NCI-H187 treated with DMSO at 0.1 percent for 48 hours (cell line): ENCODE measurements at regions not wholly inside any gene's neighbourhood (a gene's known extent, or its start where the extent isn't known, plus 50 kb on each side); places are given as distances from the start of the nearest gene placed in this dataset.

Experiments used
- DNase-seq: peaks from one replicate; lab custom pipeline; 2025; lab: John Stamatoyannopoulos, UW

DNA sequence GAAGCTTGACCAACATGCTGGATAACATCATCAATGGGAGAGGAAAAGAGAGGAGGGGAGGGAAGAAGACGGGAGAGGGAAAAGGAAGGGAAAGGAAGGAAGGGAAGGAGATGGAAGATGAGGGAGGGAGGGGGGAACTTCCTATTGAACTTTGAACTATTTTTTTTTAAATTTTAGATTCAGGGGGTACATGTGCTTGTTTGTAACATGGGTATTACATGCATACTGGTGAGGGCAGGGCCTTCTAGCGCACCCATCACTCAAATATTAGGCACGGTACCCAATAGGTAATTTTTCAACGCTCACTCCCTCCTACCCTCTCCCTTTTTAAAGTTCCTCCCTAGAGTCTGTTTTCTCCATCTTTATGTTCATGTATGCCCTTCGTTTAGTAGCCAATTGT, 383.2 kb upstream of the XYLT1 start:
- DNase-seq, result no peak

DNA sequence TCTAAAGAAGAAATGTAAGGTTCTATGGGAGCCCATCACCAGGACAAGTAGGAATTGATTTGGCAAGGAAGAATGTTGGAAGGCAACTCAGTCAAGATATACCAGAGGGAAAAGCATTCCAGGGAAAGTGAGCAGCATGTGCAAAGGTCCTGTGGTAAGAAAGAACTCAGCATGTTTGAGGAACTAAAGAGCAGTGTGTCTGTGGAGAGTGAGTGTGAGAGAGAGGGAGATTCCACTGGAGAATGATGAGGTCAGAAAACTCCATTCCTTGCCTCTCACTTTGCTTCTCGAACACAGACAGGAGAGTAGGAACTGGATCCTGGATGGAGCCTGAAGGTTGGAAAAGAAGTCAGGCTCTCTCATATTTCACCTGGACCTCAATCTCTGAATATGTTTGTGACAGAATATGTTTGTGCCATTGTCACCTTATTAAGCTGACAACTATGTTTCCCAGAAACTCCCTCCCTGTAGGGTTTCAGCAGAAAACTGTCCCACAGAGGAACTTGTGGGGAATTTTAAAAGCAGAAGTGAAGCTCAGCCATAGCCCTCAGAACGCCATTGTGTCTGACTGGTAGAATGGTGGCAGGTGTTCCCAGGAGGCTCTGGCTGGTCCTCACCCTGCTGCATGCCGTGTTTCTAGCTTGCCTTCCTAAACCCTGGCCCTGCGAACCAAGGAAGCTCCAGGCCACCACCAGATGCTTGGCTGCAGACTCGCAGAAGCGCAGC, 382.4 kb upstream of the XYLT1 start:
- no peak for DNase-seq

DNA sequence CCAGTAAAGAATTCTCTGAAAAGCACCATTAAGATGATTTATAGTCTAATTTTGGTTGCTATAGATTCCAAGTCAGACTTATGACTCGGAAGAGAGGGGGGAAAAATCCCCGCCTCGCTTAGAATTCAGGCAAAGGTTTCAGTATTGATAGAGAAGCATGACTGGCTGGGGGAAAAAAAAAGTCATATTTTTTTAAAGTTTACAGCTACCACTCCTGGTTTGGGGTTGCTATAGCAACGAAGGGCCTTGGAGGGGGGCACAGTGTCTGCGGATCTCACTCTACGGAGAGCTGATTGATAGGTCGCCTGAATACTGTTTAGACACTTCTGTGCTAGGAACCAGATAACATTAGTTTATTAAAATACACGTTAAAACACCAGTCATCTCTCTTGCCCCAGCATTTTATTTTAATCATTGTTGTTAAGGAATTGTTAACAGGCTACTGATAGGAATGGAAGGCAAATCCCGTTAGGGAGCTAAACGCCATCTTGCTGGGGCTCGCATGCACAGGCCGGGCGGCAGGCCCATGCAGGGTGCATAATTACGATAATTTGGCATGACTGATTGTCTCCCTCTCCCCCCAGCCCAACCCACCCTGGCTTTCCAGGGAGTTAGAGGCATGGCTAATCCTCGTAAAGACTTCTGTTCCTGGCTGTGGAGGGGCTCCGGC, 380.0 kb upstream of the XYLT1 start:
- DNase-seq, result no peak

DNA sequence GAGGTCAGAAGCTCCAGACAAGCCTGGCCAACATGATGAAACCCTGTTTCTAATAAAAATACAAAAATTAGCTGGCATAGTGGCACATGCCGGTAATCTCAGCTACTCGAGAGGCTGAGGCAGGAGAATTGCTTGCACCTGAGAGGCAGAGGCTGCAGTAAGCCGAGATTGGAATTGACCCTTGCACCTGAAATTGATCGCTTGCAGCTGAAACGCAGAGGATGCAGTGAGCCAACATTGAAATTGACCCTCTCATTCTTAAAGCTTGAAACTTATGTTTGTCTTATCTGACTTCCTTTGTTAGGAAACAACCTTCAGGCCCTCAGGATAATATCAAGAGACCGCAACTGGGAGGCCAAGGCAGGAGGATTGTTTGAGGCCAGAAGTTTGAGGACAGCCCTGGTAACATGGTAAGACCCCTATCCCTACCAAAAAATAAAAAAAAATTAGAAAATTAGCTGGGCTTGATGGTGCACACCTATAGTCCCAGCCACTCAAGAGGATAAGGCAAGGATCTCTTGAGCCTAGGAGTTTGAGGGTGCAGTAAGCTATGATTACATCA, 376.6 kb upstream of the XYLT1 start:
- no peak for DNase-seq

DNA sequence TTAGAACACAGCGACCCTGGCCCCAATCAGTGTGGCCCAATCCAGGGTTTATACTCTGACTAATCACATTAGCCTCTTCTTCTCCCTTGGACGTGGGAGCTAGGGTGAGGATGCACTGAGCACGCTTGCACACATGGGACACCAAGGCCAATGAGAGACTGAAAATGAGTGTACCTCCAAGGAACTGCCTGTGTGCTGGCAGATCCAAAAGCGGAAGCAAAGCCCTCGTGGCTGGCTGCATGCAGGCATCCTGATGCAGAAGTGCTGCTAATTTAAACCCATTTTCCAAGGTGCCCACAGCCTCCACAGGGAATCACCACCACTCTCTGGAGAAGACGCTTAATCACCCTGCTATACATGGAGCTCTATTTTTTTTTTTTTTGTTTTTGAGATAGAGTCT, 375.3 kb upstream of the XYLT1 start:
- DNase-seq, result no peak

DNA sequence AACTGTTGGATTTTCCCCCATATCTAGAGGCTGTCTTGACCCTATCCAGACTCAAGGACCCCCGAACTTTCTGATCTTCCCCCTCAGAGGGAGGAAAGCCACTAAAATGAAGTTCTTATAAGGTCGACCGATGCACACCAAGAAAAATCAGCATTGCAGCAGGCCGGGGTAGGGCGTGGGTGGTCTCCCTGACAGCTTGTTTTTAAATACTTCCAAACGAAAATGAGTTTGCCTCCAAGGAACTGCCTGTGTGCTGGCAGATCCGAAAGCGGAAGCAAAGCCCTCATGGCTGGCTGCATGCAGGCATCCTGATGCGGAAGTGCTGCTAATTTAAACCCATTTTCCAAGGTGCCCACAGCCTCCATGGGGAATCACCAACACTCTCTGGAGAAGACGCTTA, 374.3 kb upstream of the XYLT1 start:
- no peak for DNase-seq

DNA sequence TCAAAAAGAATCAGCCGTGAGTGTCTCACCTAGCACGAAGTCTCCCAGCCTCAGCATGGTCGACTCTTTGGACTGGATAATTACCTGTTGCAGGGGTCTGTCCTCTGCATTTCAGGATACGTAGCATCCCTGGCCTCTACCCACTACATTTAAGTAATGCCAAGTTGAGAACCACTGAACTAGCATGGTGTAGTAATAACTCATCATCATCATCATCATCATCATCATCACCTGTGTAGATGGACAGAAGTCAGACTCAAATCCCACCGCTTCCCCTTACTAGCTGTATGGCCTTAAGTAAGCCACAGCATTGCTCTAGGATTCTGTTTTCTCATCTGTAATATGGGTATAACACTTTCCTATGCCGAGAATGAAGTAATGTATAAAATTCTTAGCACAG, 373.1 kb upstream of the XYLT1 start:
- DNase-seq, result no peak

DNA sequence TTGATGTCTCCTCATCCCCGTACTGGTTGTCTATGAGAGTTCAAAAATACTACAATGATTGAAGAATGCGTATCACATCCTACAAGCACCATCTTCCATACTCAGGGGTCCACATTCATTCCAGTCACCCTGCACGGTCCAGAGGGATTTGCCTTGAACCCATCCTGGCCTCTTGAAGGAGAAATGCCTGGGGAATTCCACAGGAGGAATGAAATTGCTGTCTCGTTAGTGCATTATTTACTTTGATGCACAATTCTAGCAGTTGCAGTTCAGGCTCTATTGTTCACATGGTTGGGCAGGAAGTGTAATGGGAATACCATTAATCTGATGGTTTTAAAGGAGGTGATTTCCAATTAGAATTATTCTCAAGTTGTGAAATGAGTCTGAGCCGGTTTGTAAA, 369.1 kb upstream of the XYLT1 start:
- no peak for DNase-seq

DNA sequence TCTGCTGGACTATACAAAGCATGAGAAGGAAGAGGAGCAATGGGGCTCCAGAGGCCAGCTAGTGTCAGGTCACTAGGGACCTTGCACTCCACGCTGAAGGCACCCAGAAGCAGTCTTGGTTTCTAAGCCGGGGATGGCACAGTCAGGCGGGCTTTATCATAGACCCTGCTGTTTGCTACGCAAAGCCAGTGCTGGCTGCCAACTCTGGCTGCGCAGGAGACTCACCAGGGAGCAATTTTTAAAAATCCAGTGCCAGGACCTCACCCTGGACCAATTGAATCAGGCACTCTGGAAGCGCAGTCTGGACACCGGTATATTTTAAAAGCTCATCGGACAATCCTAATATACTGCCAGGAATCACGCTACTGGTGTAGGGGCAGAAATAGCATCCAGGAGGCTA, 368.5 kb upstream of the XYLT1 start:
- no peak for DNase-seq

DNA sequence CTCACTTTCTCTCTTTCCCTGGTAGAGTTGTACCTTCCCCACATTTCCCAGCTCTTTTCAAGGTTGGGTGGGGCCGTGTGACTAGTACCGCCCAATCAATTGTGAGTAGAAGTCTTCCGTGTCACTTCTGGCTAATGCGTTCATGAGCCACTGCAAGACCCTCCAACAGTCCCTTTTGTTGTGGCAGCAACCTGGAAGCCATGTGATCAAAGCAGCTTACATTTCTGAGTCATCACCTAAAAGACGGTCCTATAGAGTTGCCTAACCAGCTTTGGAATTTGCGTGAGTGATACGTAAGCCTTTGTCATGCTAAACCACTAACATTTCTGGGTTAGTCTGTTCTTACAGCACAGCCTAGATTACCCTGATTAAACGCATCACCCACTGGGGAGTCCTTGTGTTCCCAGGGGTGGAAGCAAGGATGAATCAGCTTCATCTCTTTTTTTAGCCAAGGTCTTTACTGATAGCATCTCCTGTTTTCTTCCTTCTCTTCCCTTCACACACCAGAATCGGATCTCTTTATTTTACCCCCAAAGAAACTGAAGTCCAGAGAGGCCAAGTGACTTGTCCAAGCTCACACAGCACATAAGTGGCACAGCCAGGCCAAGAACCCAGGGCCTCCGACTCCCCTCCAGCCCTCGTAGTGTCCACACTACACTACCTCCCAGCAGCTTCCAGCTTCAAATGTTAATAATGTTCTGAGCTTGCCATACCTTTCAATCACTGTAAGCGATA, 366.3 kb upstream of the XYLT1 start:
- no peak for DNase-seq

DNA sequence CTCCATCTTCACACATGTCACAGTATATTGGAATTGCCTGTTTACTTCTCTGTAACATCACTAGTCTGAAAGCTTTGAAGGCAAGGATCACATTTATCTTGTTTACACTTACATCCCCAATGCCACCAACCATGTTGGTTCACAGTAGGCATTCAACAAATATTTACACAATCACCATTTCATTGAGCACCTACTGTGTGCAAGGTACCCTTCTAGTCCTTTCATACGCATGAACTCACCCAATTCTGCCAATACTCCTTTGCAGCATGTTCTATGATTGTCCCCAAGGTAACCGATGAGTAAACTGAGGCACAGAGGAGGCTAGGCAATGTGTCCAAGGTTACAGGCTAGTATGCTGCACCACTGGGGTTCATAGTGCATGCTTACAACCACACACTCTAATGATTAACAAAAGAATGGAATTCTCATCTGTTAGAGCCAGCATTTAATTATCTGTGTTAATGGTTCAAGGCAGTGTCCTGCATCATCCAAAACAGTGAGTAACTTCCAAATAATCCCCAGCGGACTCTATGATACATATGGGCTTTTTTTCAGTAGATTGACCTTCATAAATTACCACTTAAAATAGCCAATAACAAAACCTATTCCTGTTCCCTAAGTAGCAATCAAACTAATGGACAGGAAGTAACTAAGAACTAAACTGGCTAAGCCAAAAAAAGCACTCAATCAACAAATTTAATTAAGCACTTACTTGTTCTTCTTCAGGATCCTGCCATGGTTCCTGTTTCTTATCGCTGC, 364.5 kb upstream of the XYLT1 start:
- no peak for DNase-seq

DNA sequence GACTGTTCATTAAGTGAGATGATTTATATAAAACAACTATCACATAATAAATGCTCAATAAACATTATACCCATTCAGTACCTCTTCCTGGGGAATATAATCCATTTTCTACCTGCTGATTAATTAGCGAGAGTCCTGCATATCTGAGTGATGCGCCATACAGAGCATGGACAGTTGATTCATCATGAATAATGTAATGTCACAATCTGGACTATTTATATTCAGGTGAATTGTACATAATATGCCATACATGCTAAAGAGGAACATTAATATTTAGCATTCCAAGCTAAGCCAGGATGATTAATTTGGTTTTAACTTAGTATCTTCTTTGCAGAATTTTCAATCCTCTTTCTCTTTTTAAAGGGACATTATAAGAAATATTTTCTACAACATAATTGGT, 362.0 kb upstream of the XYLT1 start:
- no peak for DNase-seq

DNA sequence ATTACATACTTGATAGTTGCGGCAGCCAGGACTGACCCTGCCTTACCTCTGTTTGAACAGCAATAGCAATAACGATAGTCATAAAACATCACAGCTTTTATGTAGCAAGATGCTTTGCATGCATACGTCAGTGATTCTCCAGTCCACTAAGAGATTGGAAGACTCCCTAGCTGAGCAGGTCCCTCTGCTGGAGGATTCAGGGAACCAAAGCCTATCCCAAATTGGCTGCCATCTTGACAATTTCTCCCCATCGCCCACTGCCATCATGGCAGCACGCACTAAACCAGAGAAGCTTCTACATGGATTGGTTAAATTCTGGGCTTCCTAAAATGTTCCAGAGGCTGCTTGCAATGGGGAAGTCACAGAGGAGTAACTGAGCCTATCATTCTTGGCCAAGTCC, 360.6 kb upstream of the XYLT1 start:
- DNase-seq, result no peak

DNA sequence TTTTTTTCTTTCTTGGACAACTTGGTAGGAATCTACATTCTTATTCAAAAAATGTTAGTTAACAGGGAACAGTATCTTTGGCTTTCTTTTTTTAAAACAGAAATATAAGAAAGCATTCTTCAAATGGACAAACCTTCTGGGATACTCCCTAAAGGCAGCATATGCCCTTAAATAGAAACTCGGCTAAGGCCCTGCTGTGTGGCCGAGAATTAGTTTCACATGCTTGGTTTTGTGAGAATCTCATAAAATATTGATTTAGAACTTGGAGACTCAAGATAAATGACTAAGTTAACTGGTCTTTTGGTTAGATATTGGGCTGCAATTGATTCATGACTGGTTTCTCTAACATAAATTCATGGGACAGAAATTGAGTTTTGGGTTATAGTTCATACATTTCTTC, 359.9 kb upstream of the XYLT1 start:
- no peak for DNase-seq

DNA sequence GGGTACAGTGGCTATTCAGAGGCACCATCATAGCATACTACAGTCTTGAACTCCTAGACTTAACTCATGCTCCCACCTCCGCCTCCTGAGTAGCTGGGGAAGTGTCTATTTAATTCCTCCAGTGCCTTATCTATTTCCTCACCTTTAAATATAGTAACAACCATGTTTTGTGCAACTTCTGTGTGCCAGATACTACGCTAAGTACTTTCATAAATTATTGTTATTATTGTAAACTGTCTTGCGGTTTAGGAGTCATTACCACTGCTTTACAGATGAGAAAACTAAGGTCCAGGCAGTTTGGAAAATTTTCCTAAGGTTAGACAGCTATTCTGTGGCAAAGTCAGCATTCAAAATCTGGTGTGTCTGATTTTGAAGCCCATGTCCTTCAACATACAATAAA, 359.1 kb upstream of the XYLT1 start:
- DNase-seq, result no peak

DNA sequence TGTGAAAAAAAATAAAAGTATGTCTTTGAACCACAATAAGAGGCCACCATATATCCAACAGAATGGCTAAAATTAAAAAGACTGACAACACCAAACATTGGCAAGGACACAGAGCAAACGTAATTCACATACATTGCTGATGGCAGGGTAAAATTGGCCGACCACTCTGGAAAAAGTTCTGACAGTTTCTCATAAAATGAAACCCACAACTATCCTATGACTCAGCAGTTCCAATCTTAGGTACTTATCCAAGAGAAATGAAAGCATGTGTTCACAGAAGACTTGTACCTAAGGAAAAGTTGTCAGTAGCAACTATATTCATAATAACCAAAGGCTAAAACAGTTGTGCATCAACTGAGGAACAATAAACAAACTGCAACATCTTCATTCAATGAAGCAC, 357.3 kb upstream of the XYLT1 start:
- DNase-seq, result no peak

DNA sequence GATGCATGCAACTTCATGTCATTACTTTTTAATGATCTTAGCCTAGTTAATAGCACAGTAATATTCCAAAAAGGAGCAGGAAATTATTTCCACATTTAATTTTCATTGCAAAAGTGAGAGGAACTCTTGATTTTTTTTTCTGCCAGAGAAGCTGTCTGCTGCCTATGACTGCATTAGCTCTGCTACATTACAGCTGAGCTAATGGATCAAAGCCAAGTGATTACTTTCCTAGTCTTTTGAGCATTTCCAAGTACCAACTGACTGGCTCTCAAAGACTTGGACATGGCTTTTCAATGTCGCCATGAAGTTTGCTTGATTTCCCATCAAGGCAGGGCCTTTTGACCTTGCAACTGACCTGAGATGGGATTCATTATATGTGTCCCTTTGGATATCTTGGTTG, 356.6 kb upstream of the XYLT1 start:
- no peak for DNase-seq

DNA sequence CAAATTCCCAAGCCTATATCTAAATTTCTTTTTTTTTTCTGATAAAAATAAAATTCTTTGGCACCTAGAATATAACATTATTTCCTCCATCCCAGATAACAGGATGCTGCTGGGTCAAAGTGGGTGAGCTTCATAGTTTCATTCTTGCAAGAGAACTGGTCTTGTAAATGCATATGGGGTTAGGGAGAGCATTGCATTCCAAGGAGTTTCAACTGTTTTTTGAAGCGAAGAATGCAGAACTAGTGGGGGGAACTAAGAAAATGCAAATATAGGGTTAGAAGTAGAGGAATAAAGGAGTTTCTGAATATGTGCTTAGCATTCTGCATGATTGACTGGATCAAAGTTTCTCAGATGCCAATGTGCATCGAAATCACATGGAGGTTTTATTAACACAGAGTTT, 347.2 kb upstream of the XYLT1 start:
- no peak for DNase-seq

DNA sequence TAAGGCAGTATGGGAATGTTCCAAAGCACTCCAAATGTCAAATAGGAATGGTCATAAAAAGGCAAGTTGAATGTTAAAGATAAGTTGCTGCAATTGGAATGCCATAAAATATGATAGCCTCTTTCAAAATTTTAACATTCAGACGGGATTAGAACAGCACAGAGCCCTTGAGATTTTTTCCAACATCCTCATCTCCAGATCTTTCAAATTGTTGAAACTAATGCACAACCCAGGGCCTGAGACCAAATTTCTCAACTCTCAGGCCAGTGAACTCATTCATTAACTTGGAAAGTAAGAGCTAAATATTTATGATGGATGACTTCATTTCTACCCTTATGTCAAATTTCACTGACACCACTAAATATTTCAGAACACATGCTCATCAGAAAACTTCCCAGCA, 346.5 kb upstream of the XYLT1 start:
- no peak for DNase-seq

DNA sequence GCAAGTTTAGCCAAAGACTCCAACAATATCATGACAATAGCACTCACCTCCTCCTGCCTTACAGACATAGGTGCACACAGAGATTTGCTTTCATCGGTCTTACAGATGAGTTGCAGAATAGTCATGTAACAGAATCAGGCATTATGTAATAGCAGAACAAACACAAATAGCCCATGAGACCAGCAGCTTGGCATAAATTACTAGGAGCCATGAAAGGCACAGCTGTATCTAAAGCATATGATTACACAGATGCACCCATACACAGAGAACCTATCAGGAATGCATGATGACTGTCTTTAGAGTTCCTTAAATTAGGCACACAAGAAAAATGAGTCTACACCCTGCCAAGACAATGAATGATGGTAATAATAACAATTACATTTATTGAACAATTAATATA, 342.0 kb upstream of the XYLT1 start:
- no peak for DNase-seq

DNA sequence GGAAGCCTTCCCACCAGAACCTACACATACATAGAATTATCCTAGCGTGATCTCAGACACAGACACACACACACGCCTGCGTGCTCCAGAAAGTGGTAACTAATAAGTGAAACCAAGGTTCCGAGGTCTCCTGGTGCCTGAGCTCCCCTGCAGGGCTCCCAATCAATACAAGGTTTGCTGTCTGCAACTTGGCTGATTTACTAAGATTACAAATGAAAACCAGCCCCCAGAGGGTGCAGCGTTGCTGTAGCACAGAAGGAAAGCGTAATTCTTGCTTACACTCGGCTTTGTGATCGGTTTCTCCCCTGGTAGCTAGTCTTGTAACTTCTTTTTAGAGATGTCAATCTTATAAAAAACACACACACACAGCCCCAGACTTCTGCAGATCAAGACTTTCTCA, 334.1 kb upstream of the XYLT1 start:
- no peak for DNase-seq

DNA sequence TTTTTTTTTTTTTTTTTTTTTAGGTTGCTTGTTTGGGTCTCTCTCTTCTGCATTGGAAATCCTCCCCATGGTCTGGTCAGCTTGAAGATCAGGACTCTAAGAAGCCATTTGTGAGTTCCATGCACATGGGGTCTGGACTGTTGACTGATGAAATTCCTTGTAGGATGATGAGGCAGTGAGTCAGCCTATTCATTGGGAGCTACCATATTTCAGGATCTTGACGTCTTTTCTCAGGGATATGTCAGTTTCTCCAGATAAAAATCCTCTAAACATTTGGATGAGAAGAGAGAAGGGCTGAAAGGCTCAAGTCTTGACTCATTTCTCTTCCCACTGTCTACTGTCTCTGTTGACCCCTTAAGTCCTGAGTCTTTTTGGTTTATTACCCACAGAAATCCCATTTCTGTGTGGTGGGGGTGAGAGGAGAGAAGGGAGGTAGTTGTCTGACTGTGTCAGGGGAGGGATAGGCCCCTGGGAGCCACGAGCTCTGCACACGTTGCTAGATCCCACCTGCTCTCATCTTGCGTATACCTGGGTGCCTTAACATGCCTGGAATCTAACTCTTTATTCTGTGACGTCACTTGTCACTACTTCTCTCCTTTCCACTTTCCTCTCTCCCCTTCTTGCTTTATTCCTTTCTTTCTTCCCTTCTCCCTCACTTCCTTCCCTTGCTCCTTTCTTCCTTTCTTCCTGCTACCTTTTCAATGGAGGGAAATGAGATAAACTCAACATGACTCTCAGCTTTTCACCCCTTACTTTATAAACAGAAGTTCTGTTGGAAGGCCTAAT, 333.1 kb upstream of the XYLT1 start:
- DNase-seq, result no peak
